HG02884 (cell line): ENCODE measurements at regions not wholly inside any gene's neighbourhood (a gene's known extent, or its start where the extent isn't known, plus 50 kb on each side); places are given as distances from the start of the nearest gene placed in this dataset.
"Not testable (repeated sequence)": the region's sequence is repeated elsewhere in the genome, so short reads cannot be mapped to it uniquely, and the experiment has no call there.

Experiments used
- ATAC-seq: cut with Tn5 transposase; IDR thresholded peaks from one replicate; pipeline ENCODE4 v1.9.1; 2021; ENCODE audit warnings: mild to moderate bottlenecking, moderate library complexity; ENCODE audit not compliant: unreplicated experiment

DNA sequence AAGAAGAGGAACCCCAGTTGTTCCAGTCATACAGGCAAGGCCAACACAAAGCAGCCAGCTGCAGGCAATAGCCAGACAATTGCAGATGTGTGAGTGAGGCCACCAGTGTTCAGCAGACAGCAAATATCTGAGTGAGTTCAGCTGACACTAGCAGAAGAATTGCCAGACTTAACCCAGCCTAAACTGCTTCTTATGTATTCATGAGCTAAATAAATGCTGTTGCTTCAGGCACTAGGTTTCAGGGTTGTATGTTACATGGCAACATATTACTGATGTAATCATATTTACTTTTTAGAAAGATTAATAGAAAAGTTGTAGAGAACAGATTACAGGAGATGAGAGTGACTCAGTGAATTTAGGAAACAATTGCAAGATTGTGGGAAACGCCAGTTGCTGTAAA, 129.8 kb upstream of the CHODL start:
- no peak for ATAC-seq

DNA sequence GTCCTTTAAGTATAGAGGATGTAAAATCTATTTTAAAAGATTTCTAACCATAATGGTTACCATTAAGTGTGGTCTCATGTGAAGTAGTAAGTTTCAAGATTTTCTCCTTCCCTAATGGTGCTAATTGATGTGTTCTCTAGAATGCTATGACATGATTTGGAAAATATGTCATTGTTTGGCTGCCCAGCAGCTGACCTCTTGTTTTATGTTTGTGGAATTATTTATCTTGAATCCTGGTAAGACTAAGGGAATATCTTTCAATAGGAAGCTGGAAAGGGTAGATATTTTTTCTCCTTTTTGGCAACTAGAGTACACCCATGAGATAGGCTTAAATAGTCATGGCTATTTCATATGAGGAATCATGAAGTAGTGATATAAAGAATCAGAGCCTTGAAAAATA, 139.8 kb upstream of the CHODL start:
- ATAC-seq = no peak

DNA sequence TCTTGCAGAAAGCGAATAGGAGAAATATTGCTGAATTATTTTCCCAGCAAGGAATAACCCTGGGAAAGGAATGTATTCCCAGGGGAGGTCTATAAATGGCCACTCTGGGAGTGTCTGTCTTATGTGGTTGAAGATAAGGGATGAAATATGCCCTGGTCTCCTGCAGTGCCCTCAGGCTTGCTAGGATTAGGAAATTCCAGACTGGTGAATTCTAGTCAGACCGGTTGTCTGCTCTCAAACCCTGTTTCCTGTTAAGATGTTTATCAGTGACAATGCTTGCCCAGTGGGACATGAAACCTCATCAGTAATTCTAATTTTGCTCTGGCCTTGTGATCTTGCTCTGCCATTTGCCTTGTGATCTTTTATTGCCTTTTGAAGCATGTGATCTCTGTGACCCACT, 148.2 kb upstream of the CHODL start:
- not testable (repeated sequence) for ATAC-seq

DNA sequence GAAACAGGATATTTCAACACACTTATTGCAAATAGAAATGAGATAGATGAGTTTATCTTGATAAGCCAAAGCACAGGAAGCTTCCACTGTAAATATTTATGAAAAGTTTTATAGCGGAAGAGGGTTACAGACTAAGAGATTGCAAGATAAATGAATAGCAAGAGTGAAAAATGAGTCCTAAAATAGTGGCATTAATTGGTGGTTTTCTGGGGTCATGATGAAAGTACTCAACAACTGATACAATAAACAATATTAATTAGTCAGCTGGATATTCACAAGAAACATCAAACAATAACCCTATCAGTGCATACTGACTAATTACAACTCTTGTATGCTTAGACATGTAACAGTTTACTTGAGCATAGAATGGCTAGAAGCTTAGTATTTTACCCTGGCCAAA, 154.8 kb upstream of the CHODL start:
- no peak for ATAC-seq

DNA sequence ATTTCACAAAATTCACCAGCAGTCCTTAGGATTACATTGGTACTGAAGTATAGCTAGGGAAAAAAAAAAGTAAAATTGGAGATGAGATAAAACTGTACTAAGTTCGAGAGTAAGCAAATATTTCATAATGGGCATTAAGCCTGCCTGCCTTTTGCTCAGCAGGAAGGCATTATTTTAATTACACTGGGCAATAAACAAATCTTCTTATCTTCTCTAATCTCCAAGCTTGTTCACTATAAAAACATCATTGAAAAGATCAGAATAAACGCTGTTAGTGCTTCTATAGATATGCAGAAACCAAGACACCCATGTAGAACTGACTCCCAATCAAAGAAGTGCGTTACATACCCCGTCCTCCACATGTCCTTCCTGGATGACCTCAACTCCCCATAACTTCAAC, 174.2 kb upstream of the CHODL start:
- ATAC-seq = no peak

DNA sequence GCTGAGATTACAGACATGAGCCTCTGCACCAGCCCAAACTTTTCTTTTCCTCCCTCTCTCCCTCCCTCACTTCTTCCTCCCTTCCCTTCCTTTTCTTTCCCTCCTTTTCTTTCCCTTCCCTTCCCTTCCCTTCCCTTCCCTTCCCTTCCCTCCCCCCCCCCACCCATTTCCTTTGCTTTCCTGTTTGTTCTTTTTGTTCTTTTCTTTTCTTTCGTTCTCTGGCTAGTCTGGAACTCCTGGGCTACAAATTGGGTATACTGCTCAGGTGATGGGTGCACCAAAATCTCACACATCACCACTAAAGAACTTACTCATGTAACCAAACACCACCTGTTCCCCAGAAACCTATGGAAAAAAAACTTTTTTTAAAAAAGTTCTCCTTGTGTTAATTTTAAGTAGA, 174.8 kb upstream of the CHODL start:
- no peak for ATAC-seq

DNA sequence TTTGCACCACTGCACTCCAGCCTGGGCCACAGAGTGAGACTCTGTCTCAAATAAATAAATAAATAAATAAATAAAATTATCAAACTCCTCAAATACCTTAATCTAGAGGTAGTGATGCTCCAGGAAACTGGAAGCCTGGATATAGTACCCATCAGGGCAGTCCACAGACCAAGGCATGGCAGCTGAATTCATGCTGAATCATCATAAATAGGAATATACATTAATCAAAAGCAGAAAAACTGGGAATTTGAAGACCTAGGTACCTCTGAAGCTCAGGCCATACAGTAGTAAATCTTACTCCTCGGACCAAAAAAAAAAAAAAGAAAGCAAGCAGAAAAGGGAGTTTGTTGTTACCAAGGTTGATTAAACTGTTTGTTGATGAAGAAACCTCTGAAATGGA, 184.2 kb upstream of the CHODL start:
- ATAC-seq = no peak

DNA sequence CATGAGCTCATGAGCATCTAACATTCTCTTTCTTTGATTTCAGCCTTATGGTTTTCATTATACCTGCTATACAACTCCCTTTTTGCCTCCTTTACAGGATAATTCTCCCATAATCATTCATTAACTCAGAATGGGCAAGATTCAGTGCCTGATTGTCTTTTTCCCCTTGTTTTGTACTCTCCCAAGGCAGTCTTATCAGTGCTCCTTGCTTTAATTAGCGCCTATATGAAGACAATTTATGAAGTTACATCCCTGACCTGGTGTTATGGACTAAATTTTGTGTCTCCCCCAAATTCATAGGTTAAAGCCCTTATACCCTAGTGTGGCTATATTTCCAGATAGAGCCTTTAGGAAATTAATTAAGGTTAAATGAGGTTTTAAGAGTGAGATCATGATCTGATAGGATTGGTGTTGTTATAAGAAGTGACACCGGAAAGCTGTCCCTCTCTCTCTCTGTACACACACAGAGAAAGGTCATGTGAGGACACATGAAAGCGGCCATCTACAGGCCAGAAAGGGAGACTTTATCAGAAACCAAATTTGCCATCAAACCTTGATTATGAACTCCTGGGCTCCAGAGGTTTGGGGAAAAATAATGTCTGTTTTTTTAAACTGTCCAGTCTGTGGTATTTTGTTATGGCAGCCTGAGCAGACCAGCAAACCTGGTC, 185.8 kb upstream of the CHODL start:
- no peak for ATAC-seq

DNA sequence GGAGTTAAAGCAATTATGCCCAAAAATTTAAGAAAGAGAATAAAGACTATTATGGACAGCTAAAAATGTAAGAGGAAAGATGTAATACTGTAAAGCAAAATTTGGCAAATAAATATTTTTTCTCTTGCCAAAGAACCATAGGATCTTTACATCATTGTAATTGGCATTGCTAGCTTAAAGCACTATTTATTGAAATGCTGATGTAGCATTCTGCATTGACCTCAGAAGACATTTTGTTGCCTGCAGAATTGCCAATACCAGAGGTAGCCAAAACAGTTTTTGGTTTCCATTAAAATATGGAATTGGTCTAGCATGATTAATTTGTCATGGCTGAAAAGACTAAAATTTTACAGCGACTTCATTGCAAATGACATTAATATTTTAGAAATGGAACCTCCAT, 191.5 kb upstream of the CHODL start:
- no peak for ATAC-seq

DNA sequence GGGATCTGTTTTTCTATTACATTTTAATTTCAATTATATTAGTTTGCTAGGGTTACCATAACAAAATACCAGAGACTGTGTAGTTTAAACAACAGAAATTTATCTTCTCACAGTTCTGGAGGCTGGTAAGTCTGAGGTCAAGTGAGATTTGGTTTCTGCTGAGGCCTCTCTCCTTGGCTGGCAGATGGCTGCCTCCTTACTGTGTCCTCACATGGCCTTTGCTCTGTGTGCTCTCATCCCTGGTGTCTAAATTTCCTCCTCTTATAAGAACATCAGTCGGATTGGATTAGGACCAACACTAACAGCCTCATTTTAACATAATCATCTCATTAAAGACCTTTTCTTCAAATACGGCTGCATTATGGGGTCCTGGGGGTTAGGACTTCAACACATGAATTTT, 195.2 kb upstream of the CHODL start:
- ATAC-seq = no peak

DNA sequence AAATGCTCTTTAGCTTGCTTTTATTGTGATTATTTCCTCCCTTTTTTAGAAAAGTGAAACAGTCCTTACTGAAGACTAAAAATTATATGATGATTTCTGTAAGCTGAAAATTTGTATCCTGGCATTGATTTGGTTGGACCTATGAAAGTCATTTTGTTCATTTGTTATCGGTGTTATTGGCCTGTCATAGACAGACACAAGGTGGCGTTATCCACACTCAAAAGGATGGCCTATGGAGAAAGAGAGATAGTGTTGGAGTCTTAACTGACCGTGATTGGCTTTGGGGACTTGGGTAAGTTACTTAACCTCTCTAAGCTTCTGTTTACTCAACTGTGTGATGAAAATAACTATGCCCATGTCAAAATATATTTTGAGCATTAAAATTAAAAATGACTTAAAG, 203.6 kb upstream of the CHODL start:
- ATAC-seq = no peak

DNA sequence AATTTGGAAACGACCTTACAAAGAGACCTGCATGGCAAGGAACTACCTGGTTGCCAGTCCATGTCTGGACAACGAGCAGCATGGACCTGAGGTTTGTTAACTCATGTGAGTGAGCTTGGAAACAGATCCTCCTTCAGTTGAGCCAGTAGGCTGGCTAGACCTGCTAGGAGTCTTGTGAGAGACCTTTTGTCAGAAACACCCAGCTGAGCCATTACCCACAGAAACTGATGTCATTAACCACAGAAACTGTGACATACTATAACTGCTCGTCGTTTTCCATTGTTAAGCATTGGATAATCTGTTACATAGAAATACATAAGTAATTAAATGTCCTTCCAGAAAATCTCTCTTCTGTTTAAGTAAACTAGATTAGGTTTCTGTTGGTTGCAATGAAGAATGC, 211.1 kb upstream of the C21orf91 start:
- no peak for ATAC-seq

DNA sequence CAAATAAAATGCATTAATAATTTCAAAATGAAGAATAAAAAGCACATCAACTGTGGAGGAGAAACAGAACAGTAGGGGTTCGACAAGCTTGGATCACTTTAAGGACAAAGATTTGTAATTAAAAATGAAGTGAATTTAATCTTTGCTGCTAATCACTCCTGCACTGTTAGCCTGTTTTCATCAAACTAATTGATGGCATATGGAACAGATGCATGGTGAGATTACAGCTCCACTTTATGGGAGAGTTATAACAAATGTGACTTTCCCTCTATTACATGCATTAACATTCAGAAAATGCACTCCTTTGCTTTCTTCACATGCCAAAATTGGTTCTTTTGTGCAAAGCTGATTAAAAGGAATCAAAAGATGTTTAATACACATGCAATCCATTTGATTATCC, 207.2 kb upstream of the C21orf91 start:
- ATAC-seq = no peak

DNA sequence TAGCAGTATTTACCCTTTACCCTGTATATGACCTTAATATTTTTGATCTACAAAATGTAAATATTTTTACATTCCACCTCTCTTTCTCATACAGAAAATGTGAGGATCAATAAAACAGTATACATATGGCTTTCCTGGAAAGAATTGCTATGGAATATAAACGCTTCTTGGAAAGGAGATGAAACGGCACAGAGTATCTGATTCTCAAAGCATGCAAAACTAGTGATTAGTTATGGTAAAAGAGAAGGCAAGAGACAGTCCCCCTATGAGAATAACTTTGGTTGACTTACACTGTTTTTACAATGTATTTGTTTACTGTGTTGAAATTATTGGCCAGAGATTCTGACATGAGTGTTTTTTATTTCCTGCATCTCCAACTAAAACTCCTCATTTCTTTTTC, 204.6 kb upstream of the C21orf91 start:
- no peak for ATAC-seq

DNA sequence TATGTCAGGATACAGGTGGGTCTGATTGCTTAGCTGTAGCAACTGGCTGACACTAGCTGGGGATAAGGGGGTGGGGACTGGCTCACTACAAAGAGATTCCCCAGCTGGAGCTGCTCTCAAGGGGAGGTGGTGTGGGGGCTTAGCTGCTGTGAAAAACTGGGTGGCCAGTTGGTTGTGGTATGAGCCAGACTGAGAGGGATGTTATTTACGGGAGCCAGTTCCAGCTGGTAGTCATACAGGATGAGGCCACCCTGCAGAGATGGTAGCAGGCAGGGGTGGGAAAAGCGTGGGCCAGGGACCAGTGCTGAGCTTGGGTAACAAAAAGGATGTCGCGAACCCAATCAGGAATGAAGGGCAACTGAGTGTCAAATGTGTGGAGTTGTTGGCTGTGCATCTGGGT, 204.0 kb upstream of the C21orf91 start:
- no peak for ATAC-seq

DNA sequence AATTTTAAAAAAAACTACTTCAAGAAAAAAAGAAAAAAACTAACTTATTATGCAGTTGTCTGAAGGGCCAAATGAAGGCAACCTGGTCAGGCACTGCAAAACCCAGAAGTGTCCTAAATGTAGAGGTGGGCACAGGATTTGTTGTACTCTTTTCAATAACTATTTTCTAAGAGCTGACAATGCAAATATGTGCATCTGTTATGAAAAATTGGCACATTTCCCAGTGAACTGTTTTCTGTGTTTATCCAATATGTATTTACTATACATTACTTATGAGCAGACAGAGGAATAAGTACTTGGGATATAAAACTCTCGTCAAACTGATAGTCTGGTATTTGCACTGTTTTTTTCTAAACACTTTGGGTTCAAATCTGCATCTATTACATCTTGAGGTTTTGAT, 188.0 kb upstream of the C21orf91 start:
- no peak for ATAC-seq

DNA sequence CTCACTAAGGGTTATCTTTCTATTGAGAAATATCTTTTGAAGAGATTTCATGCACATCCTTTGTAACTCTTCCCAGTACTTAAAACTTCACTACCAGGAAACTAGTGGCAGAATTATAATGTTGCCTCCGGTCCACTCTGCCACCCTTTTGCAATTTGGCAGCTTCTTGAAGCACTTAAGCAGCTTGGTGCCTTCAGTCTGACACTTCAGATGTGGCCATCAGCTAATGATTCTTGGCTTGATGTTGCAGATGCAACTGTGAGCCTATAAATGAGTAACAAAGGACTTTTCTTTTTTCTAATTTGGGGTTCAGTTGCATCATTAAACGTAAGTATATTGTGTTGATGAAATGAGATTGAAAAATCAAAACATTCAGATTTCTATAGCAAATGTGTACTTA, 187.5 kb upstream of the C21orf91 start:
- ATAC-seq = no peak

DNA sequence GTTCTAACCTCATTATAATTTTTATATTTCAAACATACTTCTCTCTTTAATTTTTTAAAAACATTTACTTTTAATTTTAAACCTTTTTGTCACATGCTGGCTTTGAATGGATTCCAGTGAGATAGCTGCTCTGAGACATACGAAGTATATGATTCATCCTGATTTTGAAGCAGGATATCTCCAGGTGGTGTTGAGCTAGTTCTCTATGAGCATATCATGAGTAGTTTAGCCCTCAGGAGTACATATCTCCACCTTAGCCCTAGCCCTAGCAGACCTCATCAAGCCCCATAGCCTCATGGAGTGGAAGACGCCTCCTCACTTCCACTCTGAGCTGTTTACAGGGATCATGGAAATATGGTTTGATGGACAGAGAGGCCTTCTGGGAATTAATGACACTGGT, 183.2 kb upstream of the C21orf91 start:
- no peak for ATAC-seq

DNA sequence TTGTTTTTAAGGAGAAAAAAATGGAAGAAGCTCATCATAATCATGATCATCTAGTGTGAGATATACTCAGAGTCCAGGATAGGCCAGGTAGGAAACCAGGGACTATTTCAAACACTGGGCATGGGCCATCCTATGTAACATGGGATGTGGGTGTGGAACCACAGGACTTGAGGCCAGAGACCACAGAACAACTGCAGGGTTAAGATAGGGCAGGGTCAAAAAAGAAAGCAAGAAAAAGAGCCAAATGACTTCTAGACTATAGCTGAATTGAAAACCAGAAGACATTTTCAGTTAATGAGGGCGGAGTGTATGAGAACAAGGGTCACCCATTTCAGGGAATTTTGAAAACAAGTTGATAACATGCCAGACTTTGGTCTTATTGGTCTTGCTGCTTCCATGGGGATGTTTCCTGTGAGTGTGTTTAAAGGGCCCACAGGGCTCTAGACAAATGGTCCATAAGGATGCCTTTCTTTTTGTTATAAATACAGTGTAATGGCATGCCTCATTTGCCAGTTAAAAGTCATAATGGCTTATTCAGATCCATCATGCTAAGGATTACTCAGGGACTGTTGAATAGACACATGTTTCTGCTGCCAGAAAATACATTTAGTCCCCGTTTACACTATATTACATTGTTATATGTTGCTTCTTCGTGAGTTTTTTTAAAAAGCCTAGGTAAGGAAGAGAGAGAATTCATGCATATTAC, 182.0 kb upstream of the C21orf91 start:
- ATAC-seq = no peak

DNA sequence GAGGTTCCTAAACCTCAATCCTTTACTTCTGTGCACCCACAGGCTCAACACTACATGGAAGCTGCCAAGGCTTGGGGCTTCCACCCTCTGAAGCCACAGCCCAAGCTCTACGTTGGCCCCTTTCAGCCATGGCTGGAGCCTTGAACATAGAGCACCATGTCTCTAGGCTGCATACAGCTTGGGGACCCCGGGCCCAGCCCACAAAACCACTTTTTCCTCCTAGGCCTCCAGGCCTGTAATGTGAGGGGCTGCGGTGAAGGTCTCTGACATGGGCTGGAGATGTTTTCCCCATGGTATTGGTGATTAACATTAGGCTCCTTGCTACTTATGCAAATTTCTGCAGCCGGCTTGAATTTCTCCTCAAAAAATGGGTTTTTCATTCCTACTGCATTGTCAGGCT, 179.4 kb upstream of the C21orf91 start:
- not testable (repeated sequence) for ATAC-seq

DNA sequence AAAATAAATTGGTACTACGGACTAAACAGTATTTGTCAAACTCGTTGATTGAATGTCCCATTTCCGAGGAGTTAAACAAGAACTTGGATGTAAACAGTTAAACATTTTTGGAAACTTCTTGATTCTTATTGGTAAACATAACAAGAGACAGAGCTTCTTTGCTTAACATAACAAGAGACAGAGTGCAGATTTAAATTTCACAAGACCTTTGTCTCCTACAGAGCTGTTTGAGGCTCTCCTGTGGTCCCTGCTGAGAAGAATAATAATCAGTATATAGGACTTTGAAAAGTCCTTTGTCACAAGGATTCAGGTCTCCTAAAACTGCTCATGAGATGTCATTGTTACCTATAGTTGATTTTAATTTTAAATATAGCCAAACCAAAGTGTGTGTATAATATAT, 170.6 kb upstream of the C21orf91 start:
- ATAC-seq = no peak

DNA sequence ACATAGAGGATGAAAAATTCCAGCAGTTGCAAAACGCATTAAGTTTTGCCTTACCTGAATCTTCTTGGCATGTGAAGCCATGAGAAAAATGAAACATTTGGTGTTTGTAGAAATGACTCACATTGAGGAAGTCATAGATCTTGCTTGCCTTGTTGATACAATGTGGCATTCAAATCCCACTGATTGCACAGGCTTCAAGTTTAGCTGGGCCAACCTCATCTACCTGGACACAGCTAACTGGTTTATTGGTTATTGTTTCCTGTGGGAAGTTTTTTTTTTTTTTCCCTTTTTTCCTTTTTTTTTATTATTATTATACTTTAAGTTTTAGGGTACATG, 168.9 kb upstream of the C21orf91 start:
- no peak for ATAC-seq
